GM18868 (cell line): ENCODE measurements at regions not wholly inside any gene's neighbourhood (a gene's known extent, or its start where the extent isn't known, plus 50 kb on each side); places are given as distances from the start of the nearest gene placed in this dataset.

Experiments
- ATAC-seq: cut with Tn5 transposase; IDR thresholded peaks from one replicate; pipeline ENCODE4 v1.9.1; 2021; ENCODE audit warnings: mild to moderate bottlenecking, moderate library complexity; ENCODE audit not compliant: unreplicated experiment

GRCh38 chr6:147022041-147022440 lies 182.2 kb upstream of the STXBP5 start:
- no peak for ATAC-seq

GRCh38 chr6:147023148-147023547 lies 181.1 kb upstream of the STXBP5 start:
- ATAC-seq: peak; percentile 67

GRCh38 chr6:147023581-147023980 lies 180.6 kb upstream of the STXBP5 start:
- no peak for ATAC-seq

- no peak for ATAC-seq
Measured at GRCh38 chr6:147029923-147030322, 174.3 kb upstream of the STXBP5 start.

GRCh38 chr6:147033267-147033666 lies 170.9 kb upstream of the STXBP5 start:
- ATAC-seq: no peak

GRCh38 chr6:147035886-147036285 lies 168.3 kb upstream of the STXBP5 start:
- no peak for ATAC-seq

GRCh38 chr6:147037881-147038280 lies 166.3 kb upstream of the STXBP5 start:
- no peak for ATAC-seq

GRCh38 chr6:147040121-147040910 lies 163.9 kb upstream of the STXBP5 start:
- no peak for ATAC-seq

GRCh38 chr6:147042679-147043078 lies 161.5 kb upstream of the STXBP5 start:
- no peak for ATAC-seq

GRCh38 chr6:147043994-147044477 lies 160.2 kb upstream of the STXBP5 start:
- ATAC-seq: no peak

- ATAC-seq: no peak
Measured at GRCh38 chr6:147046141-147046877, 157.9 kb upstream of the STXBP5 start.

GRCh38 chr6:147048930-147049329 lies 155.3 kb upstream of the STXBP5 start:
- ATAC-seq: no peak

- no peak for ATAC-seq
Measured at GRCh38 chr6:147053311-147053921, 150.8 kb upstream of the STXBP5 start.

GRCh38 chr6:147054158-147054557 lies 150.1 kb upstream of the STXBP5 start:
- no peak for ATAC-seq

GRCh38 chr6:147054871-147055270 lies 149.3 kb upstream of the STXBP5 start:
- ATAC-seq: no peak

- ATAC-seq: no peak
Measured at GRCh38 chr6:147055821-147056392, 148.3 kb upstream of the STXBP5 start.

- no peak for ATAC-seq
Measured at GRCh38 chr6:147057188-147057587, 147.0 kb upstream of the STXBP5 start.

GRCh38 chr6:147057705-147058342 lies 146.4 kb upstream of the STXBP5 start:
- ATAC-seq: no peak

GRCh38 chr6:147058786-147059385 lies 145.3 kb upstream of the STXBP5 start:
- ATAC-seq: no peak

GRCh38 chr6:147060636-147061035 lies 143.6 kb upstream of the STXBP5 start:
- ATAC-seq: no peak
